IPS DF 19.7 (cell line): ENCODE measurements at regions not wholly inside any gene's neighbourhood (a gene's known extent, or its start where the extent isn't known, plus 50 kb on each side); places are given as distances from the start of the nearest gene placed in this dataset.
A peak's percentile ranks its signal among the peaks of the same experiment; 100 is the strongest.
"Not testable (repeated sequence)": the region's sequence is repeated elsewhere in the genome, so short reads cannot be mapped to it uniquely, and the experiment has no call there.

ENCODE experiments used
- DNase-seq: peaks from one replicate; pipeline ENCODE4 v3.0.0-alpha.2; 2013; ENCODE audit warnings: low read depth, low spot score

DNA sequence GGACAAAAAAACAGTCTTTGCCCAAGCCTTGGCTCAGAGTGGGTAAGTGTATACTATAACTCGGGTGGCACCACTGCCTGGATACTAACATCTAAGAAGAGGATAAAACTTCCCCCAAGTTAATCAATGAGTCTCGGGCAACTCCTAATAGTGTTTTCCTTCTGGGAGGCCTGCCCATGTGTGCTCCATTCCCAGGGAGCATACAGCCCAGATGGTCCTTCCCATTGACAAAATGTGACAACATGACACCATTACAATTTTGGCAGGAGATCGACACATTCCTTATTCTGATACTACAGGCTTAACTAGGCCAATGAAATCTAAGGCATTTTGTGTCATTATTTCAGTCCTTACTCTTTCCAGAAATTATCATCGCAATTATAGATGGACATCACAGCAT is 52.7 kb upstream of the CRIM1 start:
- DNase-seq: no peak

DNA sequence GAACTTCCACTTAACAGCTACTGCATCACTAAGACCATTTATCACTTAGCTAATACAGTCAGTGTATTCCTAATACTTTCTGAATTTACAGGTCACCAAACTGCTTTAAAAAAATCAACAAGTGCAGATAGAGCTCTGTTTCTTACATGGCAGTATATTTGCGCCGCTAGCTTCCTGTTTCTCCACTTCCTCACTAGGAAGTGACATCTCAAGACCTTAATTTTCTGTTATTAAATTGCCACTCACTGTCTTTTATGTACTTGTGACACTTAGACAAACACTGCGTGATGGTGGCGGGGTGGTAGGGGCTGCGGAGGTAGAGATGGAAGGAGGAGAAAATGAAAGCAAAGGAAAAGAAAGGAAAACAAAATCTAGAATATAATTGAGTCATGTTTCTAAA is 53.7 kb upstream of the CRIM1 start:
- no peak for DNase-seq

DNA sequence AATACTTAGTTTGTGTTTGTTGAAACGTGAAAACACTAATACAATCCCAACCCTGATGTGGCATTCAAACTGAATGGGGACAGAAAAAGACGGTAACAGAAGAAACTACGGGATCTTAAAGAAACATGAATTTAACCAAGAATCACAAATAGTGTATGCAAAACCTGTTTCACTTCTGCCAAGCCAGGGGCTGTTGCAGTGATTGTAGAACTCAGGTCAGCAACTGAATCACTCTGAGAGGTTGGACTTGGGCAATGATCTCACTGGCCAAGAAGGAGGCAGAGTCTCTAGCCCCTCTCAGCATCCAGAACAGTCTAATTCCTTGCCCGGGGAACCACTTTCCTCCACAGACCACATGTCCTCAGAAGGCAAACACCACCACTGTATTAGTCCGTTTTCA is 54.9 kb upstream of the CRIM1 start:
- no peak for DNase-seq

DNA sequence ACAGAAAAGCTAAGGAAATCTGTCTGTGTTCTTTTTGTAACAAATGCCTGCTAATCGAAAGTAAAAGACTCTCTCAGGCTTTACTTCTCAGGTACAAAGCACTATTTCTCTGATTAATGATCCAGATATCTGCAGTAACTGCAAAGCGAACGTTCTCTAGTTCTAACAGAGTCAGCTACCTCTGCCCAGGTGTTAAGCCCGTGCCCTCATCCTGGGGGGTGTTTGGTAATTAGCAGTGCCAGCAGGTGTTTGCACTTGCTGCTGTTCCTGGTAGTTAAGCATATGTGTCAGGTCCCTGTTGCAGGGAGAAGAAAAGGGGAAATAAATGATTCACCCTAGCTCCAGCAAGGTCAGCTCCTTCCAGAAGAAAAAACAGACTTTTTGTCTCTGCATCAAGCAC is 58.8 kb upstream of the CRIM1 start:
- no peak for DNase-seq

DNA sequence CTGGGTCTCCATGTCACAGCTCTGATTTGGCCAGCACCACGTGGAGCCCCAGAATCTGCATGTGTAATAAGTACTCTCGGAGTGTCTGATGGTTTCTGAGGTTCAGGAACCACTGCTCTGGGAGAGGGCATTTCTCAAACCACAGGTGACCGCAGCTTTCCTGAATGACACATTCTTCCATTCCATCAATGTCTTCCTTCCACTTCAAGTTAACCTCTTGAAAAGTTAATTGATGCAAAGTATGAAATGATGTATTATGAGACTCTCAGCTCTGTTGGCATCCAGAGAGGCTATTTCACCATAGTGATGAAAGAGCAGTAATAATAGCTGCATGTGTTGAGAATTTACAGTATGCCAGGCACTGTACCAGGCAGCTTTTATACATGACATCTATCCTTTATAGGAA is 61.3 kb upstream of the CRIM1 start:
- no peak for DNase-seq

DNA sequence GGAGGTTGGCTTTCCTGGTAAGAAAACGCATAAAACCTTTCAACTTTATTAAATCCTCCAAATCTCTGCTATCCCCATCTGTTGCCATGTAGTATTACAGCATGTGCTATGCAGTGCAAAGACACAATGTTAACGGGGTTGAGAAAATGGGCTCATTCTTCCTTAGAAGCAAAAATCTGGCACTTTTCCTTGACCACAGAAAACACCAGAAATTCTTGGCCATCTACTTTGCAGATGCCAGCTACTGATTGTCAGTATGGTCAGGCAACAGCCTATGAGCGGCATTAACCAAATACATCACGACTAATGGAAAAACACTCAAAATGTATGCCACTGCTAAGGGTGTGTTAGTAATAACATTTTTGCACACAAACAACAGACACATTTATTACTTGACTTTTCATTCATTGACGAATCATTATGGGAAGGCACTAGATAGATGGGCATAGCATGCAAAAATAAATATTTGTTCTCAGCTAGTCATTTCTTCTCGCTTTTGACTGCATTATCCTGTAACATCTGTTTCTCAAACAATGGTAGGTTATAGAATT is 65.2 kb upstream of the CRIM1 start:
- no peak for DNase-seq

DNA sequence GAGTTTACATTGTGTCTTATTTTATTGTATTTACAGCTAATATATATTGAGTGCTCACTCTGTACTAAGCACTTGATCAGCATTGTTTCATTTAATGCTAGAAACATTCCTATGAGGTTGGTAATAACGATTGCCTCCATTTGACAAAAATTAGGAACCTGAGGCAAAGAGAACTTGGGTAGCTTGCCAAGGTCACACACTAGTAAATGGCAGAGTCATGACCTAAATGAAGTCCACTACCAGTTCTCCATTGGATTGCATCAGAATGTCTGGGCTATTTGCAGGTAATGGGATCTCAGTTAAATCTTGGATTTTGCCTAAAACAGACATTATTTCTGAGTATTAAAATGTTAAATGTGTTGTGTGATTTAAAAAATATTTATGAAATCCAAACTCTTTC is 65.8 kb upstream of the CRIM1 start:
- no peak for DNase-seq

DNA sequence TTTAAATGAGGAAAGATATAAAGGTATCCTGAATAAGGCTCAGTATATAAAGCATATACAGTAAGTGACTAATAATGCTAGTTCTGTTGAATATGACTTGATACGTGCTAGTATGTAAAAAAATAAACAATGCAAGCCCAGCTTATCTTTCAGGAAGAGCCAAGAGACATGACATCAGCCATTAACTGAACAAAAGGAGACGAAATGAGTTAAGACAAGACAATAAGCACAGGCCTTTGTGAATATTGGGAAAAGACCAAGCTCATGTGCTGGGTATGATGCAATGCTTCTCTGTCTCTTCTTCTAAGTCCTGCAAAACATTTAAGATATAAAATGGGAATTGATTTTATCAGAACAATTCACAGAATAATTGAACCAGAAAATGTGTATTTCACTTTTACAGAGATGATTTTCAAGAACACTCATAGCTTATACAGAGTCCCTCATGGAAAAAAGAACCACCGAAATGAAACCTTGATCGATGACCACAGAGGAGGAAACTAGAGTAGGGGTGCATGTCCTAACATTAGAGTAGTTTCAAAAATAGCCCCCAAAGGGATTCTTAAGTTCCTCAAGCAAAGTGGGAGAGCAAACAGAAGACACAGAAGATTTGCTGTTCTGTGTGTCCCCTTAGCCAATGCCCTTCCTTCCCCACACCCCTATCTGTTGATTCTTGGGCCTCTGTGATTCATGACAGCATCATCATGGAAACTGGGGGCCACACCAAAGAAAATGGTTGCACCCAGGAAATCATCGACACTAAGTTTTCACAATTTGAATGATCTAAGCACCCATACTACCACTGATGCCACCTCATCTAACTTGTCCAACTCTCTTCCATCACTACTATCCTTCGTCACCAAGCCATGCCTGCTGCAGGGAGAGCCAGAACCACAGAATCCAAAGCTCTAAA is 68.0 kb upstream of the CRIM1 start:
- DNase-seq: no peak

DNA sequence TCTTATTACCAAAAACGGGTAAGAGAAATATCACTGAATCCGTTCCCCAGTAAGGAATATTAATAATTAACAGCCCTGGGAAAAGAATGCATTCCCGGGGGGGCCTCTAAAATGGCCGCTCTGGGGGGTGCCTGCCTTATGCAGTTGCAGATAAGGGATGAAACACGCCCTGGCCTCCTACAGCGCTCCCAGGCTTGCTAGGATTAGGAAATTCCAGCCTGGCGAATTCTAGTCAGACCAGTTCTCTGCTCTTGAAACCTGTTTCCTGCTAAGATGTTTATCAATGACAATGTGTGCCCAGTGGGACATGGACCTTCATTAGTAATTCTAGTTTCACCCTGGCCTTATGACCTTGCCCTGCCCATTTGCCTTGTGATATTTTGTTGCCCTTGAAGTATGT is 76.1 kb upstream of the CRIM1 start:
- not testable (repeated sequence) for DNase-seq

DNA sequence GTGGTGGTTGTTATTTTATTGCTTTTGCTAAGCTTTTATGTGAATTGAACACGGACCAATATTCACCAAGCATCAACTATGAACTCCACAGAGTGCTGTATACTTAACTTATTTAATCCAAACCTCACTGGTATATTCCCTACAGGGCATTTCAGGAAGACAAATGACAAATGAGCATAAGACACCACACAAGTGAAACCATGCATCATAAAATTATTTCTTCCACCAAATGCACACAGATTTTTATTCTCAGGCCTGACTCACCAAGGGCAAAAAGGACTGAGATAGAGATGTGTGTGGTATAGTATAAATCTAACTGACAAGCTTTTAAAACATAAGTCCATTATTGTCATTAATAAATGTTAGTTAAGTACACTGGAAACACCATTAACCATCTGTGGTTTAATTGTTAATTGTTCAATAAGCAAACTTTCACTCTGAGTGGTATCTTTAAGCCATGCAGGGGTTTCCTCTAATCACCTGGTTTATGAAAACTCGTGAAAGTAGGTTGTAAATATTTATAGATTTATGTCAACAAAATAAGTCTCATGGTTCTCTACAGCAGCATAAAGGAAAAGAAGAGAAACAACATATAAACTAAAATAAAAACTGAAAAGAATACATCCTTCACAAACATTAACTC is 77.6 kb upstream of the CRIM1 start:
- DNase-seq: no peak

DNA sequence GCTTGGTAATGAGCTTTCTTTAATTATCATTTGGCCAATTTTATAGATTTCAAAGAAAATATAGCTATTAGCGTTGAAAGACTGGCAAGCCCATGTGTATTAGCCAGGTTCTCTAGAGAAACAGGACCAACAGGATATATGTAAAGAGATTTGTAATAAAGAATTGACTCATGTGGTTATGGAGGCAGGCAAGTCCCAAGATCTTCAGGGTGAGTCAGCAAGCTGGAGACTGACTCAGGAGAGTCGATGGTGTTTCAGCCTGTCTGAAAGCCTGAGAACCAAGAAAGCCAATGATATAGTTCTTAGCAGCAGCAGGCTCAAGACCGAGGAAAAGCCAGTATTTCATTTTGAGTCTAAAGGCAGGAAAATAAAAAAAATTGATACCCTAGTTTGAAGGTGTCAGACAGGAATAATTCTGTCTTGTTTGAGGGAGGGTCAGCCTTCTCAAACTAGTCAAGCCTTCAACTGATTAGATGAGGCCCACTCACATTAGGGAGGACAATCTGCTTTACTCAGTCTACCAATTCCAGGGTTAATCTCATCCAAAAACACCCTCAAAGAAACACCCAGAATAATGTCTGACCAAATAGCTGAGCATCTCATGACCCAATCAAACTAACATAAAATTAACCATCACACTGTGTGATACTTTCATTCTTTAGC is 78.3 kb upstream of the CRIM1 start:
- DNase-seq: no peak

DNA sequence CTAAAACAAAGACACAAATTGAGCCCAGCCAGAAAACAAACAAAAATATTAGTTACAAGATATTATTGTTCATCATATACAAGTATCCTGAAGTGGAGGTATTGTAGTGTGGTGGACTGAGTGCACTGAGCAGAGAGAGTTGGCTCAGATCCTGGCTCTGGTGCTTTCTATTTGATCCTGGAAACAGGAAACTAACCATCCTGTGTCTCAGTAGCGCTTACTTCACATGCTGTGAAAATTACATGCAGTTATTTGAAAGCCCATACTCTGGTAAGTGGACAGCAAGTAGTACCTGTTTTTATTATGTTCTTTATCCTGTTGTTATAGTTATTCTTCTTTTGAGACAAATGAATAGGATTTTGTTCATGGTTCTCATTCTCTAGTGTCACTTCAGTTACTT is 84.3 kb upstream of the CRIM1 start:
- no peak for DNase-seq

DNA sequence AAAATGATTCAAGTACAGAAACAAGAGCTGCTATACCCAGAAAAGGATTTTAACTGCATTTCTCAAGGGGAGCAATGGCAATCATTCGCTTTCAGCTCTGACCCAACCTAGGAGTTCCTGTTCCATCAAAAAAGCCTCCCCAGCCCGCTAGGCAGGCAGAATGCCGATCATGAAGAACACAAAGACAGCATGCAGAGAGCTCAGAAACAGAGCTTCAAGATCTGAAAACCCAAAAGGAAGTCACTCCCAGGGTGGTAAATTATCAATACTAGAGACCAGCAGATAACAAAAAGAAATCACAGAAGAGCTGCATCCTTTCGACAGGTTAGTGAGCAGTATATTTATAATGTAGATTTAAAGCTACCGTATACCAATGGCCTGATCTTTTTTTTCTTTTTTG is 84.8 kb upstream of the CRIM1 start:
- peak; percentile 90 for DNase-seq

DNA sequence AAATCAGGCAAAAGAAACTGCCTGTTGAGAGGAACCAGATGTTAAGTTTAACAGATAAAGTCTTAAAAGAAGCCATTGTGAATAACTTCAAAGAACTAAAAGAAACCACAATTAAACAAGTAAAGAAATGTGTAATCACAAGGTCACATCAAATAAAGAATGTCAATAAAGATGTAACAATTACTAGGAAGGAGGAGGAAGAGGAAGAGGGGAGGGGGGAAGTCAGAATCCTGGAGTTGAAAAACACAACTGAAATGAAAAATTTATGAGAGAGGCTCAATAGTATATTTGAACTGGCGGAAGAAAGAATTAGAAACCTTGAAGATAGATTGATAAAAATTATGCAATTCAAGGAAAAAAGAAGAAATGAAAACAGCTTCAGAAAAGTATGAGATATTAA is 88.4 kb upstream of the CRIM1 start:
- no peak for DNase-seq

DNA sequence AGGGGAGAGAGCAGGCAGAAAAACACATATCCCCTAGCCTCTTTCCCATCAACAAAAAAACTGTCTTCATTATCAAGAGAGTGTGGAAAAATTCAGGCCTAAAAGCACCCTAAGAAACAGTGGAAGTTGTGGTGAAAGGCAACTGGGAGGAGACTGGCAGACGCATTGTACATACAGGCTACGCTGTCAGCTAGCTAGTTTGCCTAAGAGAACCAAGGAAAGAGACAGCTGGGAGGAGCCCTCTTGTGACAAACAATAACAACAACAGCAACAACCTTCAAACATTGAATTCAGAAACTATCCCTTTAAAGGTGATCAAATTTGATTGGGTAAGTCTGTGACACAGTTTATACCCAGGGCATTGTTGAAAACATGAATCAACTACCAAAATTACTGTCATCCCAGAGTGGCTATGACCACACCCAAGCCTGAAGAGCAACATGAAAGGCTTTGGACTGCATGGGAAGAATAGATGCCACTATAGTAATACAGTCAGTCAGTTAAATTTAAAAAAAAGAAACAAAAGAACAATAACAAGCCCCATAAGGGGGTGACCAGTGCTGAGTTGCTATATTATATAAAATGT is 88.9 kb upstream of the CRIM1 start:
- no peak for DNase-seq

DNA sequence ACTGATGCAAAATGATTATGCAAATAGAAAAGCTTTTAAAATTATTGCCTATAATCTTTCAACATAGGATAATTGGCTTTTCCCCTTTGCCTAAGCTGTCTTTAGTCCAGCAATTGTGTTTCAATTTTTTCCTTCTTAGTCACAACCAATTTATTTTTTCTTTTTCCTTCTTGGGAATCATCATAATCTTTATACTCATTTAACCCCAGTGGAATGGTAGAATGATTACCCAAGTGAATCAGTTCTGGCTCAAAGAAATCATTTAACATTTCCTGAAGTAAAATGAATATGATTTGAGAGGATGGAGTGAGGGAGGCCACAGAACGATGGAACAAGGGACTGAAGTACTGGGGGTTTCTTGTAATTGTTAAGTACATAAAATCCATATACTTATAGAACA is 93.0 kb upstream of the CRIM1 start:
- no peak for DNase-seq

DNA sequence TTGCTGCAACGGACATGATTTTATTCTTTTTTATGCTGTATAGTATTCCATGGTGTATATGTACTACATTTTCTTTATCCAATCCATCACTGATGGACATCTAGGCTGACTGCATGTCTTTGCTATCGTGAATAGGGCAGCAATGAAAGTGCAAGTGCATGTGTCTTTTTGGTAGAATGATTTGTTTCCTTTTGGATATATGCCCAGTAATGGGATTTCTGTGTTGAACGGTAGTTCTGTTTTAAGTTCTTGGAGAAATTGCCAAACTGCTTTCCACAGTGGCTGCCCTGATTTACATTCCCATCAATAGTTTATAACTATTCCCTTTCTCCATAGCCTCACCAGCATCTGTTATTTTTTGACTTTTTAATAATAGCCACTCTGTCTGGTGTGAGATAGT is 99.7 kb upstream of the CRIM1 start:
- DNase-seq: no peak

DNA sequence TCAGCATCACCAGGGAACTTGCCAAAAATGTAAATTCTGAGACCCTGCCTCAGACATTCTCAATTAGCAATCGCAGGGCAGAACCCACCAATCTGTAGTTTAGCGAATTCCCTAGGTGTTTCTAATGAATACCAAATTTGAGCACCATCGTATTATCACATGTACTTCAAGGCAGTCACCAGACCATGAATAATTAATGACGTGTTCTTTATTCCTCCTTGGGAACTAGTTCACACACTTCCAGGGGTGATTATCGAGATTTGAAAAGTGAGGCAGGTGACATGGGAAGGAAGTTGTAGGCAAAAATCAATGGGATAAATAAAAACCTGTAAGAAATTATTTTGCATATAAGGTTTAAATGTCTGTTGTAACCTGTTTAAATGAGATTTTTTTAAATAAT is 102.5 kb upstream of the CRIM1 start:
- no peak for DNase-seq

DNA sequence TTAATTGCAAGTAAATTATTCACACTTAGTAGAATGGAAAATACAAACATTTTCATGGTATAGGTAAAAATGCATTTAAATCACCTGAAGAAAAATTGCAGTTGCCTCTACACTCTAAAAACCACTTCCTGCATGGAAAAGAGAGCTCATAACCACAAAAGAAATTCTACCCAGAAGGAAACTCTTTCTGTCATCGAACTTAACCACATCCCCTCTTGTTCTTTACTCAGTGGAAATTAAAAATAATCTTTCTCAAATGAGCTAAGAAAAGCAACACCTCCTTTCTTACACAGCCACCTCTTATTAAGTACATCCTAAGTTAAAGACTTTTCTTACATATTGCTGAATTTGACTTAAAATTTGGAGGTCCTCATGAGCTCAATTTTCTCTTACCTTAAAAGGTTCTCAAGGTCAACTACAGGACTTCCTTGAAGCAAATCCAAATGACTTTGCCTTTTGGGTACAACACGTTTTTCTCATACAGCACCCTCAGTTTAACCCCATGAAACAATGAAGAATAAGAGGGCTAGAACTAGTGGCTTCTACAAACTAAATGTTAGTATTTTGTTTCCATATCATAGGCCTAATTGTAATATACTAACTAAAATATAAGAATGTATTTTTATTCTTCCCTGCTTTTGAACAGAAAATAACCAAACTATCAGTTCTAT is 109.1 kb upstream of the CRIM1 start:
- no peak for DNase-seq

DNA sequence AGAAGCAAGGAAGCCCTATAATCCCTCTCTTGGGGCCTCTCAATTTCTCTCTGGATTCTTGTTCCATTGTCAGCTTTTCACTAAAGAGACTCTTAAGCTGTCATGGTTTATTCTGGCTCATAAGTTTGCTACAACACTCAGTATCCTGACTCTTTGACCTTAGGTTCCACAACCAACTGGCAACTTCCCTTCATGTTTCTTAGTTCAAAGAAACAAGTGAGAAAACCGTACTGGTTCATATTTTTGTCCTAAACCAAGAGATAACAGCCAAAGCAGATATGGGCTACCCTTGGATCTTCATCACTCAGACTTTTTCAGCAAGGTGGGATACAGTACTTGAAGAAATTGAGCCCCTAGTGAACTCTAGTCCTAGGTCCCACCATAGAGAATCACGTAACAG is 109.9 kb upstream of the CRIM1 start:
- DNase-seq: no peak

DNA sequence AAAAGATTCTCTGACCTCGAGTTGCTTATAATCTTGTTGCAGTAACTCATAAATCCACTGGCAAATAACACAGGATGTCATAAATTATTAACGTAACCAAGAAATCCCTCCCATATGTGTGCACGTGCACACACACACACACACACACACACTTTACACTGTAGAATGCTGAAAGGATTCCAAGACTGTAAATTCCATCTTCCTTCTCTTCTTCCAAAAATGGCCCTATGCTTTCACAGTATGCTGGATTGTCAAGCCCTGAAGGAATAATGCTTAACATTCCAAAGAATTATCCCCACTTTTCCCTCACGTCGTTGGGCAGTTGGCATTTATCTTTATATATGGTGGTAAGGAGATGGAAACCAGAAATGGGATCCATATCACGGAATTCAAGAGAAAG is 117.5 kb upstream of the CRIM1 start:
- no peak for DNase-seq

DNA sequence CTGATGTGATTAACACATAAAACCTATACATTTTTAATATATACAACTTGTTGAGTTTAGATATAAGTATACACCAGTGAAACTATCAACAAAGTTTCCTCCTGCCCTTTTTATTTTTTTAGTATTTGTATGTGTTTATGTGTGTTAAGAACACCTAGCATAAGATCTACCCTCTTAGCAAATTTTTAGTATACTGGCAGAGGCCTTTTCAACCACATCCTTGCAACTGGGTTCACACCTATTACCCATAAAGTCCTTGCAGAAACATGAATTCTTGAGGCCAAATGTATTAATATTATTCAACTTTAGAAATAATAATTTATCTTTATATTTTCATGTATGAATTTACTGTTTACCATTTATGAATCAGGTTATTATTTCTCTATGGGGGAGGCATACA is 119.7 kb upstream of the CRIM1 start:
- no peak for DNase-seq
